NCI-H524 treated with DMSO at 0.1 percent for 48 hours (cell line): ENCODE measurements at regions not wholly inside any gene's neighbourhood (a gene's known extent, or its start where the extent isn't known, plus 50 kb on each side); places are given as distances from the start of the nearest gene placed in this dataset.

ENCODE experiments used
- DNase-seq: peaks from one replicate; lab custom pipeline; 2025; lab: John Stamatoyannopoulos, UW

DNA sequence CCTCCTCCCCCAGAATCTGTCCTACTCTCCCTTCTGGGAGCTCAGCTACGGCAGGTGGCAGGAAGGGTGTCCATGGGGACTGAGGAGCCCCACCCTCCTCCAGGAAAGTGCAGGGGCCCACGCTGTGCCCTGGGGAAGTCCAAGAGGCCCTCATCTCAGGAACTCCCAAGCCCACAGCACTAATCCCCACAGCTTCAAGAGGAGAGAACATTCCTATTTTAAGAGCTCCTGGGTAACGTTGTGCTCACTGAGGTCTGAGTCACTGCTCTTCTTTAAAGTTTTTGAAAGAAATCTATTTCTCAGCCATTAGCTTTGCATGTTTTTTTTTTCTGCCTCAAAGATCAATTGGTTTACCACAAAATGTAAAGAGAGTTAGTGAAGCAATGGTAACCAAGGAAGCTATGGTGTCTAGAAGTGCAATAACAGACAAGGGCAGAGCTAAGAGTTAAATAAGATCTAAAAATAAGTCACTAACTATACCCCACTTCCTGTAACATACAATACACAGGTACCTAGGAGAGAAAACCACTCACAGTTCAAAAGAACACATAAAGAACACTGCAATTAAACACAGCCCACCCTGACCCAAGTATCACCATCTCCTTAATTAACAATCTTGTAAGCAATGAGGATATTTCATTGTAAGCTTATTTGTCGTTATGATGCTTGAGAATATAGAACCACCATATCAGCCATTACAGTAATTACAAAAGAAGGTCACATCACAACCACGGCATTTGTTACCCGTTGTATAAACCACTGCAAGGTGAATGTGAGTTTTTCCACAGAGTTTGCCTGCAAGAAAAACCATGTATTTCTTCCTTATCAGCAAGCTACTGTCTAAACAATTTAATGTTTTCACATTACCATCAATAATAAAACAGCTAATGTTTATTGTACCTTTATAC, 382.3 kb upstream of the SLC30A5 start:
- peak; percentile 42 for DNase-seq

GRCh38 chr5:68714810-68715209, 379.0 kb upstream of the SLC30A5 start:
- no peak for DNase-seq

DNA sequence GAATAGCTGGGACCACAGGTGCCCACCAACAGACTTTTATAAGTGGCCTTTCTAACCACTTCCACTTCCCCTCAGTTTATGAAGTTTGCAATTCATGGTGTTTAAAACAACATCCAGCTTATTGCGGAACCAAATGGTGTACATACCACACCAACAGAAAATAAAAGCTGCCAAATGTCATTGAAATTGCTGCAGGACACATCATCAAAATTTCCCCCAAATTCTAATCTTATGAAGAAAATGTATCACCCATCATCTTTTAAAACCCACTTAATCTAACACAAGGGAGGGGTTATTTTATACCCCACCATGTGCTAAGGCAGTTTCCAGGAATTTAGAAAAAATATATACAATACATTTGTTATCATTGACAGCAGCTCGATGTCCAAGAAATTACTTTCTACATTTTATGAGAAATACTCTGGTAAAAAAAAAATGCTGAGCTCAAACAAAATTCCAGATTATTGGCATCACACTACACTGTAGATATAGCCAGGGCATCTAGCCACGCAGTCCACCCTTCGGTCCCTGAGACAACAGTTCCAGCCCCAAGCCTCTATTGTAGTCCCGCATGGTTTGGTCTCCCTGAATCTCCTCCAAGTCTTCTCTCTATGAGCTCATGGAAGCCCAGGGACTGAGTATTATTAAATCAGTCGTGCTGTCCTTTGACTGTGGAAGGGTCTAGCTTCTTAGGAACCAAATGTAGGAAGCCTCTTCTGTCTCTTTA, 372.8 kb upstream of the SLC30A5 start:
- no peak for DNase-seq

GRCh38 chr5:68722357-68722756, 371.5 kb upstream of the SLC30A5 start:
- DNase-seq, result no peak

DNA sequence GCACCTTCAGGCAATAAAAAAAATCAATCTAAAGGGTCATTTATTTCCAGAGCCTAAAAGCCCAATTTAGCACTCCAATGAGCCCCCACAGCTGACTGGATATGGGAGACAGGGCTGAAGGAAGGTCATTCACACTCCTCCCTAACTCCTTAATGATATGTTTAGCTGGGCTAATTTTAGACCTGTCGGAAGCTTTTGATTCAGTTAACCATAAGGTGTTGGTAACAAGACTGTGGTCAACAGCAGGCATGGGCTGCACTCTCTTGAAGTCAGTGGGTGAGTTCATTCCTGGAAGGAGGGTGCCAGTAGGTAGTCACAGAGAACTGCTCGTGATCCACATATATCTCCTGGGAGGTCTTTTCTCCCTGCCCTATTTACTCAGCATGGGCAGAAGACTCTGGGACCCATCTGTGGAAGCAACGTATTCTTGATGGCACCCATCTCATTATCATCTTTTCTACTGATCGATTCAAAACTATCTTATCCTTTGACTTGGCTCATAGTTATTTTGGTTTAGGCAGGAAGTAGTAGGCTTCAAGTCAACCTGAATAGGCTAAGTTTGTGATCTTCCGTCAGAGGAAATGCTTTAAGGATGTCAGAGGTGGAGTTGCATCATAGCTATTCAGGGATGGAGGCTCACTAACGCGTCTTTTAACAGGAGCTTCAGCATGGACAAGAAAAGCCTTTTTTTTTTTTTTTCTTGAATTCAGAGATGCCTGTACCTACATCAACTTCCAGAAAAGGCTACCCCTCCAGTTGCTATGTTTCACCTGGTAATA, 367.7 kb upstream of the SLC30A5 start:
- no peak for DNase-seq

- no peak for DNase-seq
Measured at GRCh38 chr5:68727931-68728330, 365.9 kb upstream of the SLC30A5 start.

DNA sequence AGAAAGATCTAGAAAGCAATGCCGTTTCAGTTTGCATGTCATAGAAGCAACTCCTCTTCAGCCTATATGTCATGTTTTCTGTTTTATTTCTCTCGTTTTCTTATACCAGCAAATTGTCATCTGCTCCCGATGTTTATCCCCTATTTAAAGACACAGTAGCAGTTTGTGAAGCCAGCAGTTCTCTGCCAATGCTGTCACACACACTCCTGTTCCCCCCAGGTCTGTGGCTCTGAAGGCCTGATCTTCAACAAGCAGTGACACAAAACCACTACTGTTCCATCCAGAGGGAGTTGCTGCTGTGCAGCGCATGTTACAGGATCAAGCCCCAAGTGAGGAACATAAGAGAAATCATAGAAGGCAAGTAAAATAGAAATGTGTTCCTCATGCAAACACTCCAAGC, 364.1 kb upstream of the SLC30A5 start:
- DNase-seq, result no peak

- no peak for DNase-seq
Measured at GRCh38 chr5:68730220-68730978, 363.4 kb upstream of the SLC30A5 start.

DNA sequence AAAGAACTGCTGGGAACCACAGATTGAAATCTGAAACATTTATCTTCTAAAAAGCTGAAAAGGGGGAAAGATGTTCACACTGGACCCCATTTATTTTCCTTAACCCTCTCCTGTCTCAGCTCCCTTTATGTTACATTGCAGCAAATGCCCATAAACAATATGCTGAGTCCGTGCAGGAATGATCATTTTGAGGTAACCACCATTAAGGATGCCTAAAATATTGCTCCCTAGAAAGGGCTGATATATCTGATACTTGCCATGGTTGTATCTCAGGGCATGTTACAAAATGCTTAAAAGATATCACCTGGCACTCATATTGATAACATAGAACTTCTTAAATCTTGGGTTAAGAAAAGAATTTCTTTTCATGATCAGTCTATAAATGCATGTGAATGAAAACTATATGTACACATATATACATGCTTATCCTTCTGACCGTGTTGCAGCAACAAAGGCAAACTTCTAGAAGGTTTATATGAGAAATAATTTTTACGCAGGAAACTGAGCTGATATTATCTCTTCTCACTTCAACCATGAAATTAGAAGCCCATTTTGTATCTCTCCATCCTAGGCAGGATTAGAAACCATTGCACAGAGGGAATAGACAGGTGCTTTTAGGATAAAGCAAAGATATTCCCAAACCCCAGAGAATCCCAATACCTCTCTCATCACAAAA, 362.7 kb upstream of the SLC30A5 start:
- no peak for DNase-seq

- no peak for DNase-seq
Measured at GRCh38 chr5:68732251-68732650, 361.6 kb upstream of the SLC30A5 start.

- peak; percentile 64 for DNase-seq
Measured at GRCh38 chr5:68734781-68735180, 359.0 kb upstream of the SLC30A5 start.

- DNase-seq, result no peak
Measured at GRCh38 chr5:68738236-68738635, 355.6 kb upstream of the SLC30A5 start.

GRCh38 chr5:68738841-68739240, 355.0 kb upstream of the SLC30A5 start:
- DNase-seq, result no peak

DNA sequence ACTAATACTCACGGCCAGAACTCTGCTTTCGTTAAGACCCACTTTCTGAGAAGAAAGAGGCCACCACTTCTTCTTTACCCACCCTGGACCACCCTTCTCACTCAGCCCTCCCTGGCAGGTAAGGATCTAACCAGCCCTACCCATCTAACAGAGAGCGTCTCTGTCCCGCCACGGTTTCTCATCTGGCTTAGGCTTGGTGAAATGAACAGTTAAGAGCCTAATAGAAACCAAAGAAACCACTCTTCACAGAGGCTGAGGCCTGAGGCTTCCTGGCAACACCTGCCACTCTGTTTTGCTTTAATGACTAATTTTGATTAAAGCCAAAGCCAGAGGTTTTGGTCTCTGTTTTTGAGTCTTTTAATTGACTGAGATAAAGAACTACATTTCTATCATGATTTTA, 354.1 kb upstream of the SLC30A5 start:
- no peak for DNase-seq

- DNase-seq, result no peak
Measured at GRCh38 chr5:68740226-68740910, 353.4 kb upstream of the SLC30A5 start.

DNA sequence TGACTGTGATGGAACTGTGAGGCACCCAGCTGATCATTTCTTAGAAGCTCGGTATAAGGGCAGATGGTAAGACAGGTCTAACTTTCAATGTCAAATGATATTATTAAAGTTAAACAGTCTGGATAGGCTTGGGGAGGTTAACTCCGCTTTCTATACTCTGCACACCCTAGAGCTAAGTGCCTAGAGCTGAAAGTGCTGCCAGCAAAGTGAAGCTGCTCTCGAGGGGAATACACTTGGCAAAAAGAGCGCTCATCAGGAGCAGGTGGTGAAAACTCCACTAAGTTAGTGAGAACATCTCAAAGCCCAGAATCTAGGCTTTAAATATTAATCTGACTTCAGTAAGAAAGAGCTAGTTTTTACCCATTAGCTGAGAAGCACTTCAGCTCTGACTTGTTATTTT, 349.6 kb upstream of the SLC30A5 start:
- DNase-seq, result no peak

DNA sequence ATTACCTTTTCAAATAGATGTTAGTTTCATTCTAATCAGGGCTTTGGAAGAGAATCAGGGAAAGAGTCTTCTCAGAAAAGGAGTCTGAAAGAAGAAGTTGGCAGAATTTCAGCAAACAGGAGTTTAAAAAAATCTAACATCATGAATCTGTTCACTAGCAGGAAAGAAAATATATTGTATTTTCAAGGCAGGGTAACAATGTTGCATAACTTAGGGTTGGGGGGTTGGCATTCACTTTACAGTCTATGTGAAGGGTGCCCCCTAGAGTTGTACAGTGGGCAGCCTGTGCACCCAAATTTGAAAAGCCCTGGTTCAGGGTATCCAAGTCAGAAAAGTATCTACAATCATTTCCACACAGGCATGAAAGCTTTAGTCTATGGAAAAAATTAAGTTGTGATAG, 348.4 kb upstream of the SLC30A5 start:
- no peak for DNase-seq

- no peak for DNase-seq
Measured at GRCh38 chr5:68746220-68746619, 347.6 kb upstream of the SLC30A5 start.

DNA sequence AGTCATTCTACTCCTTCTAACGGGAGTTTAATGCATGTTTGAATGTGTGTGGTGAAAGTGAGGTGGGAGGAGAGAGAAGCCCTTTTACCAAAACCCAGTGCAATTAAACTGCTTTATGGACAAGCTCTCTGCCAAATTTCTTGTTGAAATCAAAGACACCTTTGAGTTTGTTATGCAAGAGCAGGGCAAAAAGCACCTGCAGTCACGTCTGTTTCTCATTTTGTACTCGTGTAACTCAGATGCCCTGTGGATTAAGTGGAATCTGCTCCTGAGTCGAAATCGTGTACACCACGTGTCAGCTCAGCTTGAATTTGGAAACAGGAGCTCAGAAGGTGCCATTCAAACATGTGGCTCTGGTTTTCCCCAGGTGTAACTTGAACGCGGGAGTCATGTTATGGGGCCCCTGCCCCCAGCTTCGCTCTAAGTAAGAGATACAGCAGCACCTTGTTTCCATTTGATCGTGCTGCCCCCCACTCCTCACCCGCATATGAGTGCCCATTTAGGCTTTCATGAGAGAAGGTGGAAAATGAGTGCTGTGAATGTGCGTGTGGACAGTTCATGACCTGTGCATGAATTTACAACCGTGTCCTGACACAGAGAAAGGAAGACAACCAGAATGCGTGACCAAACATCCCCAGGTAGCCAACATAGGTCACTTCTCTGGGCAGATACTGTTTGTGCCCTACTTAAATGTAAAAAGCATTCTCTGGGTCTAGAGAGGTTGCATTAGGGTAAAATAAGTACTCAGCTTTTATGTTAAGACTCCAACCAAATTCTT, 347.0 kb upstream of the SLC30A5 start:
- no peak for DNase-seq

DNA sequence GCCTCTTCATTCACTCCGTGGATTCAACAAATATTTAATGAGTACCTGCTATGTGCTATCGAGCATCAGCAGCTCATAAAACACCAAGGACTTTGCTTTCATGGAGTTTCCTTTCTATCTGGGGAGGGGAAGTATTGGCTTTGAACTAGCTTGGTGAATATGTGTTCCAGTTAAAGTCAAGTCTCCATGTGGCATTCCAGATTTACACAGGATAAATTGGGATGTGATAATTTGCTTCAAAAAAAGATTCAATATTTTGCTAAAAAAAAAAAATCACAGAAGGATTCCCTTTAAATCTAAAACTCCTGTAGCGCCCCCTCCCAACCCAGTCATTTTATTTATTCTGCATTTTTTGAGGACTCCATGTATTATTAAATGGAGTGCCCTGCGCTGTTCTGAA, 346.3 kb upstream of the SLC30A5 start:
- DNase-seq, result no peak
